Amygdala (tissue), 56 donors: ENCODE measurements at regions not wholly inside any gene's neighbourhood (a gene's known extent, or its start where the extent isn't known, plus 50 kb on each side); places are given as distances from the start of the nearest gene placed in this dataset.

ENCODE experiments used
- DNase-seq, 56 donors: peaks; one replicate each; lab custom pipeline; 2025; lab: John Stamatoyannopoulos, UW

GRCh38 chr2:177340158-177340557, 52.4 kb upstream of the AGPS start:
- DNase-seq: no peak

GRCh38 chr2:177342736-177343135, 49.8 kb upstream of the AGPS start:
- DNase-seq: no peak
